ENCODE measurements at regions not wholly inside any gene's neighbourhood (a gene's known extent, or its start where the extent isn't known, plus 50 kb on each side); places are given as distances from the start of the nearest gene placed in this dataset.

GRCh38 chr5:57677235-57677634 is 194.6 kb upstream of the ACTBL2 start:
- H3K27me3 ChIP-seq, result no peaks in the 10 kb centered on the region
- no peak overlapping the region for H3K4me3 ChIP-seq
- no peaks in the 10 kb centered on the region for H3K9me3 ChIP-seq
- H3K36me3 ChIP-seq, result no peaks in the 10 kb centered on the region
- intact Hi-C loops (cut with DNase I), result no loop called here
- peaks cover 3% of the 10 kb centered on the region for H3K4me1 ChIP-seq (ENCODE audit: insufficient read depth)
- no peak overlapping the region for H3K27ac ChIP-seq
- TF ChIP-seq, protein P1, sequence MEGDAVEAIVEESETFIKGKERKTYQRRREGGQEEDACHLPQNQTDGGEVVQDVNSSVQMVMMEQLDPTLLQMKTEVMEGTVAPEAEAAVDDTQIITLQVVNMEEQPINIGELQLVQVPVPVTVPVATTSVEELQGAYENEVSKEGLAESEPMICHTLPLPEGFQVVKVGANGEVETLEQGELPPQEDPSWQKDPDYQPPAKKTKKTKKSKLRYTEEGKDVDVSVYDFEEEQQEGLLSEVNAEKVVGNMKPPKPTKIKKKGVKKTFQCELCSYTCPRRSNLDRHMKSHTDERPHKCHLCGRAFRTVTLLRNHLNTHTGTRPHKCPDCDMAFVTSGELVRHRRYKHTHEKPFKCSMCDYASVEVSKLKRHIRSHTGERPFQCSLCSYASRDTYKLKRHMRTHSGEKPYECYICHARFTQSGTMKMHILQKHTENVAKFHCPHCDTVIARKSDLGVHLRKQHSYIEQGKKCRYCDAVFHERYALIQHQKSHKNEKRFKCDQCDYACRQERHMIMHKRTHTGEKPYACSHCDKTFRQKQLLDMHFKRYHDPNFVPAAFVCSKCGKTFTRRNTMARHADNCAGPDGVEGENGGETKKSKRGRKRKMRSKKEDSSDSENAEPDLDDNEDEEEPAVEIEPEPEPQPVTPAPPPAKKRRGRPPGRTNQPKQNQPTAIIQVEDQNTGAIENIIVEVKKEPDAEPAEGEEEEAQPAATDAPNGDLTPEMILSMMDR (IDR thresholded peaks at IDR 0.05), result no peak
- TF ChIP-seq POLR2A (IDR thresholded peaks at IDR 0.05), result no peak
- TF ChIP-seq EP300 (IDR thresholded peaks at IDR 0.05), result no peak
- no peak for DNase-seq

GRCh38 chr5:57676222-57677098 is 193.8 kb upstream of the ACTBL2 start:
- Histone ChIP-seq H3K9me3 (no peaks in the 10 kb centered on the region), H3K4me3 (no peak overlapping the region), H3K27me3 (no peaks in the 10 kb centered on the region), H3K4me1 (ENCODE audit: insufficient read depth) (peaks cover 3% of the 10 kb centered on the region), H3K27ac (no peak overlapping the region), H3K36me3 (no peaks in the 10 kb centered on the region)
- intact Hi-C loops (cut with DNase I), result no loop called here
- TF ChIP-seq, protein P1 (IDR thresholded peaks at IDR 0.05), result no peak
- TF ChIP-seq POLR2A (IDR thresholded peaks at IDR 0.05) (no peak), EP300 (IDR thresholded peaks at IDR 0.05) (no peak)
- 33 to 45% (median 34%) methylated on average over 3 of the region's 3 CpGs for WGBS, 3 donors
- no peak for DNase-seq

DNA sequence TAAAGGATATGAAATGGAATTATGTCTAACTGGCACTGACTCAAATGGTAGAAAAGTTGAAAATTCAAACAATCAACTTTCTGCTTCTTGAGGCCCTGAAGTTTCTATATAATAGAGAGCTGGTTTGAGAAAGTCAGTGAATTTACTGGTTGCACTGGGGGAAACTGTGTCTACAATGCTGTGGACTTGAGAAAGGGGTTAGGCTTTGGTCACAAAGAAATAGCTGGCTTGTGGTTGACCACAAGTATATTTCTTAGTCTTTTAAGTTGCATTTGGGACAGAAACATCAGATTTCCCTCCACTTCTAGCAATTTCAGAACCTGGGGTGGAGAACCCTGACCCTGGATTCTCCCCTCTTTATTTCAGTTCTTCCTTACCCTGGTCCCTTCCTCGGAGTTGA is 192.6 kb upstream of the ACTBL2 start:
- H3K27me3 ChIP-seq, result no peaks in the 10 kb centered on the region
- H3K36me3 ChIP-seq, result no peaks in the 10 kb centered on the region
- no peak overlapping the region for H3K4me3 ChIP-seq
- TF ChIP-seq, protein P1 (IDR thresholded peaks at IDR 0.05), result no peak
- TF ChIP-seq POLR2A (IDR thresholded peaks at IDR 0.05), result no peak
- TF ChIP-seq EP300 (IDR thresholded peaks at IDR 0.05), result no peak
- intact Hi-C loops (cut with DNase I), result no loop called here
- WGBS, 3 donors, result 88 to 98% (median 96%) methylated on average over 1 of the region's 1 CpG
- H3K4me1 ChIP-seq (ENCODE audit: insufficient read depth), result peaks cover 3% of the 10 kb centered on the region
- H3K9me3 ChIP-seq, result no peaks in the 10 kb centered on the region
- no peak overlapping the region for H3K27ac ChIP-seq
- no peak for DNase-seq

- no peak for DNase-seq
- TF ChIP-seq EP300 (IDR thresholded peaks at IDR 0.05) (no peak), POLR2A (IDR thresholded peaks at IDR 0.05) (no peak)
- TF ChIP-seq, protein P1 (IDR thresholded peaks at IDR 0.05), result no peak
- intact Hi-C loops (cut with DNase I), result no loop called here
- H3K4me3 ChIP-seq, result no peak overlapping the region
- no peak overlapping the region for H3K27ac ChIP-seq
- no peaks in the 10 kb centered on the region for H3K36me3 ChIP-seq
- H3K4me1 ChIP-seq (ENCODE audit: insufficient read depth), result peaks cover 3% of the 10 kb centered on the region
- no peaks in the 10 kb centered on the region for H3K27me3 ChIP-seq
- H3K9me3 ChIP-seq, result no peaks in the 10 kb centered on the region
Observed at GRCh38 chr5:57671371-57671770, 188.8 kb upstream of the ACTBL2 start.

All from ovary (tissue), 7 donors.